HEK293 (cell line): ENCODE measurements at regions not wholly inside any gene's neighbourhood (a gene's known extent, or its start where the extent isn't known, plus 50 kb on each side); places are given as distances from the start of the nearest gene placed in this dataset.

ENCODE experiments used
- CTCF ChIA-PET: fragments of 350-600 bp; formaldehyde crosslinking; extraction: SDS; loops from one replicate; lab custom pipeline; 2021; ENCODE audit warnings: antibody characterized with exemption; lab: Yijun Ruan, JAX
- POLR2A ChIA-PET: fragments of 300-600 bp; formaldehyde crosslinking; extraction: SDS; loops from one replicate; lab custom pipeline; 2020; ENCODE audit warnings: antibody characterized with exemption, inconsistent platforms; lab: Yijun Ruan, JAX
- H3K27ac ChIP-seq: fragments of 200-500 bp; sonication (Bioruptor generic); 2 replicates; pipeline ENCODE4 v1.5.1; 2014; ENCODE audit warnings: low read depth, low read length, control low read depth, inconsistent platforms; ENCODE audit errors: extremely low read depth
- H3K36me3 ChIP-seq, 2 experiments: fragments of 200-500 bp in 1 of 2; sonication (Bioruptor generic) in 1 of 2; 1 replicate in 1 of 2; 2 replicates in 1 of 2; pipeline ENCODE4 v1.5.1; 2014 to 2017; ENCODE audit warnings: inconsistent platforms in 2 of 2, low read length in 2 of 2; ENCODE audit not compliant: control insufficient read depth in 2 of 2, insufficient read depth in 1 of 2
- H3K4me1 ChIP-seq: fragments of 200-500 bp; sonication (Bioruptor generic); 2 replicates; pipeline ENCODE4 v1.5.1; 2014; ENCODE audit warnings: mild to moderate bottlenecking, low read length, inconsistent platforms; ENCODE audit not compliant: control insufficient read depth, insufficient read depth
- H3K4me3 ChIP-seq: 2 replicates; pipeline ENCODE4 v1.5.1; 2011; ENCODE audit warnings: low read depth, mild to moderate bottlenecking, control low read depth, low read length, moderate library complexity
- H3K9me3 ChIP-seq: fragments of 200-500 bp; sonication (Bioruptor generic); 2 replicates; pipeline ENCODE4 v1.5.1; 2014; ENCODE audit warnings: low read depth, low read length, inconsistent platforms; ENCODE audit not compliant: control insufficient read depth, insufficient read depth
- GLI2 ChIP-seq: fragments of 450-650 bp; formaldehyde crosslinking; IDR thresholded peaks from 2 replicates; pipeline ENCODE4; 2017; ENCODE audit warnings: missing biosample characterization, missing genetic modification characterization, low read depth, borderline replicate concordance
- KLF1 ChIP-seq: fragments of 450-650 bp; formaldehyde crosslinking; IDR thresholded peaks from 2 replicates; pipeline ENCODE4 v1.5.1; 2016; ENCODE audit warnings: missing biosample characterization, missing genetic modification characterization
- KLF7 ChIP-seq: fragments of 450-650 bp; formaldehyde crosslinking; IDR thresholded peaks from 2 replicates; pipeline ENCODE4 v1.5.1; 2016; ENCODE audit warnings: missing biosample characterization, missing genetic modification characterization, borderline replicate concordance
- RBAK ChIP-seq: fragments of 450-650 bp; formaldehyde crosslinking; IDR thresholded peaks from 2 replicates; pipeline ENCODE4 v1.5.1; 2016; ENCODE audit warnings: missing biosample characterization, missing genetic modification characterization
- ZNF121 ChIP-seq: fragments of 450-650 bp; formaldehyde crosslinking; IDR thresholded peaks from 2 replicates; pipeline ENCODE4 v1.5.1; 2016; ENCODE audit warnings: missing biosample characterization, missing genetic modification characterization
- ZNF140 ChIP-seq: fragments of 450-650 bp; formaldehyde crosslinking; IDR thresholded peaks from 2 replicates; pipeline ENCODE4 v1.5.1; 2016; ENCODE audit warnings: missing biosample characterization, missing genetic modification characterization
- ZNF2 ChIP-seq: fragments of 450-650 bp; formaldehyde crosslinking; IDR thresholded peaks from 2 replicates; pipeline ENCODE4 v1.5.1; 2016; ENCODE audit warnings: missing biosample characterization, missing genetic modification characterization
- ZNF23 ChIP-seq: fragments of 450-650 bp; formaldehyde crosslinking; IDR thresholded peaks from 2 replicates; pipeline ENCODE4 v1.5.1; 2016; ENCODE audit warnings: missing biosample characterization, missing genetic modification characterization, borderline replicate concordance
- ZNF24 ChIP-seq: fragments of 450-650 bp; formaldehyde crosslinking; IDR thresholded peaks from 2 replicates; pipeline ENCODE4 v1.5.1; 2016; ENCODE audit warnings: missing biosample characterization, missing genetic modification characterization
- ZNF248 ChIP-seq: fragments of 450-650 bp; formaldehyde crosslinking; IDR thresholded peaks from 2 replicates; pipeline ENCODE4 v1.5.1; 2017; ENCODE audit warnings: missing biosample characterization, missing genetic modification characterization
- ZNF501 ChIP-seq: fragments of 450-650 bp; formaldehyde crosslinking; IDR thresholded peaks from 2 replicates; pipeline ENCODE4 v1.5.1; 2016; ENCODE audit warnings: missing biosample characterization, missing genetic modification characterization
- ZNF548 ChIP-seq: fragments of 450-650 bp; formaldehyde crosslinking; IDR thresholded peaks from 2 replicates; pipeline ENCODE4 v1.5.1; 2016; ENCODE audit warnings: missing biosample characterization, missing genetic modification characterization
- ZNF561 ChIP-seq: fragments of 450-650 bp; IDR thresholded peaks from 2 replicates; pipeline ENCODE4 v1.5.1; 2018; ENCODE audit warnings: missing biosample characterization, missing genetic modification characterization, borderline replicate concordance
- ZNF585B ChIP-seq: fragments of 450-650 bp; formaldehyde crosslinking; IDR thresholded peaks from 2 replicates; pipeline ENCODE4 v1.5.1; 2016; ENCODE audit warnings: missing biosample characterization, missing genetic modification characterization
- ZNF654 ChIP-seq: fragments of 450-650 bp; formaldehyde crosslinking; IDR thresholded peaks from 2 replicates; pipeline ENCODE4 v1.5.1; 2016; ENCODE audit warnings: low read depth, missing biosample characterization, missing genetic modification characterization
- ZNF658 ChIP-seq: fragments of 450-650 bp; formaldehyde crosslinking; IDR thresholded peaks from 2 replicates; pipeline ENCODE4; 2016; ENCODE audit warnings: missing biosample characterization, missing genetic modification characterization
- ZNF670 ChIP-seq: fragments of 450-650 bp; formaldehyde crosslinking; IDR thresholded peaks from 2 replicates; pipeline ENCODE4 v1.5.1; 2016; ENCODE audit warnings: missing biosample characterization, missing genetic modification characterization, low read depth
- ZNF677 ChIP-seq: fragments of 450-650 bp; IDR thresholded peaks from 2 replicates; pipeline ENCODE4 v1.5.0; 2018; ENCODE audit warnings: missing biosample characterization, mild to moderate bottlenecking, missing genetic modification characterization, moderate library complexity
- ZNF701 ChIP-seq: fragments of 450-650 bp; formaldehyde crosslinking; IDR thresholded peaks from 2 replicates; pipeline ENCODE4 v1.5.1; 2016; ENCODE audit warnings: missing biosample characterization, missing genetic modification characterization
- ZNF791 ChIP-seq: fragments of 450-650 bp; formaldehyde crosslinking; IDR thresholded peaks from 2 replicates; pipeline ENCODE4 v1.5.1; 2016; ENCODE audit warnings: missing biosample characterization, missing genetic modification characterization
- TF ChIP-seq, protein P1 (sequence below): fragments of 450-650 bp; formaldehyde crosslinking; IDR thresholded peaks from 2 replicates; pipeline ENCODE4 v1.5.1; 2017; ENCODE audit warnings: missing biosample characterization, missing genetic modification characterization
- TF ChIP-seq, protein P2 (sequence below): fragments of 450-650 bp; formaldehyde crosslinking; IDR thresholded peaks from 2 replicates; pipeline ENCODE4 v1.5.1; 2016; ENCODE audit warnings: missing biosample characterization, missing genetic modification characterization, low read depth

- TF ChIP-seq, protein P1, sequence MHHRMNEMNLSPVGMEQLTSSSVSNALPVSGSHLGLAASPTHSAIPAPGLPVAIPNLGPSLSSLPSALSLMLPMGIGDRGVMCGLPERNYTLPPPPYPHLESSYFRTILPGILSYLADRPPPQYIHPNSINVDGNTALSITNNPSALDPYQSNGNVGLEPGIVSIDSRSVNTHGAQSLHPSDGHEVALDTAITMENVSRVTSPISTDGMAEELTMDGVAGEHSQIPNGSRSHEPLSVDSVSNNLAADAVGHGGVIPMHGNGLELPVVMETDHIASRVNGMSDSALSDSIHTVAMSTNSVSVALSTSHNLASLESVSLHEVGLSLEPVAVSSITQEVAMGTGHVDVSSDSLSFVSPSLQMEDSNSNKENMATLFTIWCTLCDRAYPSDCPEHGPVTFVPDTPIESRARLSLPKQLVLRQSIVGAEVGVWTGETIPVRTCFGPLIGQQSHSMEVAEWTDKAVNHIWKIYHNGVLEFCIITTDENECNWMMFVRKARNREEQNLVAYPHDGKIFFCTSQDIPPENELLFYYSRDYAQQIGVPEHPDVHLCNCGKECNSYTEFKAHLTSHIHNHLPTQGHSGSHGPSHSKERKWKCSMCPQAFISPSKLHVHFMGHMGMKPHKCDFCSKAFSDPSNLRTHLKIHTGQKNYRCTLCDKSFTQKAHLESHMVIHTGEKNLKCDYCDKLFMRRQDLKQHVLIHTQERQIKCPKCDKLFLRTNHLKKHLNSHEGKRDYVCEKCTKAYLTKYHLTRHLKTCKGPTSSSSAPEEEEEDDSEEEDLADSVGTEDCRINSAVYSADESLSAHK (tag by site-specific recombination): no peak
- no peak for TF ChIP-seq ZNF2 (tag by site-specific recombination)
- TF ChIP-seq GLI2 (tag by site-specific recombination): no peak
- no peak for TF ChIP-seq RBAK (tag by site-specific recombination)
- TF ChIP-seq ZNF501 (tag by site-specific recombination): no peak
These were observed 764.0 kb upstream of the DPPA4 start (continued) for GRCh38 chr3:110101361-110101760.

GRCh38 chr3:110106805-110107204, 769.5 kb upstream of the DPPA4 start:
- Histone ChIP-seq H3K4me1 (no peaks in the 10 kb centered on the region), H3K4me3 (no peak overlapping the region), H3K36me3 (no peaks in the 10 kb centered on the region)
- POLR2A ChIA-PET: no interaction called here
- TF ChIP-seq, protein P1 (tag by site-specific recombination): no peak
- TF ChIP-seq ZNF121: no peak
- TF ChIP-seq, all 188 proteins: peak for 0
- no peaks in the 10 kb centered on the region for H3K9me3 ChIP-seq
- H3K27ac ChIP-seq: no peak overlapping the region
- CTCF ChIA-PET: no interaction called here

DNA sequence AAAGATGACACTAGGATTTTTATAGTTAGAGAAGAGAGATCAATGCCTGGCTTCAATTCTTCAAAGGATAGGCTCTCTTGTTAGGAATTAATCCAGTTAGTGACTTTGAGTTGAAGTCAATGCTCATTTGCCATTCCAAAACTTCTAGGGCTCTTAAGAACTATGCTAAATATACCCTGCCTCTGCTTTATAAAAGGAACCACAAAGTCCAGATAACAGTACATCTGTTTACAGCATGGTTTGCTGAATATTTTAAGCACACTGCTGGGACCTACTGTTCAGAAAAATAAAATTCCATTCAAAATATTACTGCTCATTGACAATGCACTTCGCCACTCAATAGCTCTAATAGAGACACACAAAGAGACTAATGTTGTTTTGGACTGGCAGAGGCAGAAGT, 786.6 kb upstream of the DPPA4 start:
- H3K27ac ChIP-seq: no peak overlapping the region
- TF ChIP-seq, protein P2, sequence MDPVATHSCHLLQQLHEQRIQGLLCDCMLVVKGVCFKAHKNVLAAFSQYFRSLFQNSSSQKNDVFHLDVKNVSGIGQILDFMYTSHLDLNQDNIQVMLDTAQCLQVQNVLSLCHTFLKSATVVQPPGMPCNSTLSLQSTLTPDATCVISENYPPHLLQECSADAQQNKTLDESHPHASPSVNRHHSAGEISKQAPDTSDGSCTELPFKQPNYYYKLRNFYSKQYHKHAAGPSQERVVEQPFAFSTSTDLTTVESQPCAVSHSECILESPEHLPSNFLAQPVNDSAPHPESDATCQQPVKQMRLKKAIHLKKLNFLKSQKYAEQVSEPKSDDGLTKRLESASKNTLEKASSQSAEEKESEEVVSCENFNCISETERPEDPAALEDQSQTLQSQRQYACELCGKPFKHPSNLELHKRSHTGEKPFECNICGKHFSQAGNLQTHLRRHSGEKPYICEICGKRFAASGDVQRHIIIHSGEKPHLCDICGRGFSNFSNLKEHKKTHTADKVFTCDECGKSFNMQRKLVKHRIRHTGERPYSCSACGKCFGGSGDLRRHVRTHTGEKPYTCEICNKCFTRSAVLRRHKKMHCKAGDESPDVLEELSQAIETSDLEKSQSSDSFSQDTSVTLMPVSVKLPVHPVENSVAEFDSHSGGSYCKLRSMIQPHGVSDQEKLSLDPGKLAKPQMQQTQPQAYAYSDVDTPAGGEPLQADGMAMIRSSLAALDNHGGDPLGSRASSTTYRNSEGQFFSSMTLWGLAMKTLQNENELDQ (tag by site-specific recombination): no peak
- TF ChIP-seq KLF7 (tag by site-specific recombination) (no peak), ZNF140 (tag by site-specific recombination) (no peak), KLF1 (tag by site-specific recombination) (no peak), ZNF677 (tag by site-specific recombination) (no peak), ZNF24 (tag by site-specific recombination) (no peak), ZNF791 (tag by site-specific recombination) (no peak), ZNF23 (tag by site-specific recombination) (no peak), ZNF2 (tag by site-specific recombination) (no peak), ZNF548 (tag by site-specific recombination) (no peak), ZNF561 (tag by site-specific recombination) (no peak), ZNF585B (no peak), ZNF654 (tag by site-specific recombination) (no peak), ZNF658 (tag by site-specific recombination) (no peak), ZNF670 (tag by site-specific recombination) (no peak), ZNF701 (tag by site-specific recombination) (no peak), ZNF248 (tag by site-specific recombination) (no peak)
- POLR2A ChIA-PET: no interaction called here
- H3K9me3 ChIP-seq: no peaks in the 10 kb centered on the region
- no peak overlapping the region for H3K4me3 ChIP-seq
- CTCF ChIA-PET: no interaction called here
- no peaks in the 10 kb centered on the region for H3K36me3 ChIP-seq
- no peaks in the 10 kb centered on the region for H3K4me1 ChIP-seq
